Neural cell (in vitro differentiated cells): ENCODE measurements at regions not wholly inside any gene's neighbourhood (a gene's known extent, or its start where the extent isn't known, plus 50 kb on each side); places are given as distances from the start of the nearest gene placed in this dataset.

Source experiments
- H2AFZ ChIP-seq: fragments of 200-600, 300-800 bp; sonication (generic), shearing (Covaris generic); 2 replicates; pipeline ENCODE4 v1.6.0; 2014; ENCODE audit warnings: low read depth, mild to moderate bottlenecking, antibody characterized with exemption, low read length, moderate library complexity
- H3F3A ChIP-seq: fragments of 200-600 bp; shearing (Covaris generic); 2 replicates; pipeline ENCODE4 v1.6.1; 2016; ENCODE audit warnings: mild to moderate bottlenecking, moderate library complexity, mixed read lengths, antibody characterized with exemption, low read length; ENCODE audit not compliant: insufficient read depth, poor library complexity, severe bottlenecking
- H3K27ac ChIP-seq: fragments of 200-600, 300-800 bp; sonication (generic), shearing (Covaris generic); 2 replicates; pipeline ENCODE4 v1.5.1; 2014; ENCODE audit warnings: mild to moderate bottlenecking, low read length, moderate library complexity
- H3K27me3 ChIP-seq: fragments of 300-800, 200-600 bp; sonication (generic), shearing (Covaris generic); 2 replicates; pipeline ENCODE4 v1.6.0; 2014; ENCODE audit warnings: mild to moderate bottlenecking, low read depth, low read length, moderate library complexity; ENCODE audit not compliant: insufficient read depth
- H3K36me3 ChIP-seq: fragments of 300-800, 200-600 bp; sonication (generic), shearing (Covaris generic); 2 replicates; pipeline ENCODE4 v1.5.1; 2014; ENCODE audit warnings: mild to moderate bottlenecking, antibody characterized with exemption, low read length, moderate library complexity; ENCODE audit not compliant: insufficient read depth
- H3K4me2 ChIP-seq: fragments of 300-800, 200-600 bp; sonication (generic), shearing (Covaris generic); 2 replicates; pipeline ENCODE4 v1.6.0; 2014; ENCODE audit warnings: mild to moderate bottlenecking, low read length
- H3K4me3 ChIP-seq: fragments of 300-800, 200-600 bp; sonication (generic), shearing (Covaris generic); 2 replicates; pipeline ENCODE4 v1.5.1; 2014; ENCODE audit warnings: mild to moderate bottlenecking, low read length, moderate library complexity
- H3K79me2 ChIP-seq: fragments of 200-600 bp; shearing (Covaris generic); replicated peaks from 2 replicates; pipeline ENCODE4 v1.6.0; 2014; ENCODE audit warnings: mild to moderate bottlenecking, low read length, moderate library complexity; ENCODE audit not compliant: insufficient read depth
- H3K9ac ChIP-seq: fragments of 300-800, 200-600 bp; sonication (generic), shearing (Covaris generic); 2 replicates; pipeline ENCODE4 v1.6.1; 2016; ENCODE audit warnings: mild to moderate bottlenecking, low read length, mixed read lengths
- H3K9me2 ChIP-seq: fragments of 200-600 bp; shearing (Covaris generic); 2 replicates; pipeline ENCODE4 v1.6.1; 2016; ENCODE audit warnings: mild to moderate bottlenecking, low read length, mixed read lengths; ENCODE audit not compliant: insufficient read depth
- H3K9me3 ChIP-seq: fragments of 200-600, 300-800 bp; sonication (generic), shearing (Covaris generic); 2 replicates; pipeline ENCODE4 v1.6.1; 2016; ENCODE audit warnings: mild to moderate bottlenecking, mixed run types, low read length, moderate library complexity, mixed read lengths
- H4K20me1 ChIP-seq: fragments of 200-600 bp; shearing (Covaris generic); 2 replicates; pipeline ENCODE4 v1.6.1; 2016; ENCODE audit warnings: mild to moderate bottlenecking, mixed run types; ENCODE audit not compliant: insufficient read depth
- CTCF ChIP-seq: fragments of 450-650 bp; IDR thresholded peaks from 2 replicates; pipeline ENCODE4 v1.5.1; 2014; ENCODE audit warnings: antibody characterized with exemption, mild to moderate bottlenecking, moderate library complexity; ENCODE audit not compliant: poor library complexity, severe bottlenecking
- EP300 ChIP-seq: fragments of 450-650 bp; conservative IDR thresholded peaks from 2 replicates; pipeline ENCODE4 v1.6.1; 2014; ENCODE audit warnings: antibody characterized with exemption, mild to moderate bottlenecking, moderate library complexity; ENCODE audit not compliant: poor library complexity, severe bottlenecking
- EZH2 ChIP-seq: fragments of 200-600, 300-800 bp; shearing (Covaris generic), sonication (generic); IDR thresholded peaks from 2 replicates; pipeline ENCODE4 v1.6.1; 2014; ENCODE audit warnings: antibody characterized with exemption, low read length, borderline replicate concordance, mild to moderate bottlenecking; ENCODE audit not compliant: insufficient read depth, poor library complexity, severe bottlenecking
- MXI1 ChIP-seq: fragments of 450-650 bp; conservative IDR thresholded peaks from 2 replicates; pipeline ENCODE4 v1.6.1; 2014; ENCODE audit warnings: antibody characterized with exemption, mild to moderate bottlenecking; ENCODE audit not compliant: poor library complexity, severe bottlenecking
- POLR2AphosphoS5 ChIP-seq: IDR thresholded peaks from 2 replicates; pipeline ENCODE4 v1.6.1; 2012
- RAD21 ChIP-seq: fragments of 450-650 bp; conservative IDR thresholded peaks from 2 replicates; pipeline ENCODE4 v1.6.1; 2014; ENCODE audit warnings: antibody characterized with exemption, mild to moderate bottlenecking, moderate library complexity
- SMC3 ChIP-seq: fragments of 450-650 bp; conservative IDR thresholded peaks from 2 replicates; pipeline ENCODE4 v1.6.1; 2014; ENCODE audit warnings: antibody characterized with exemption, mild to moderate bottlenecking, moderate library complexity; ENCODE audit not compliant: poor library complexity
- TAF1 ChIP-seq: IDR thresholded peaks from 2 replicates; pipeline ENCODE4 v1.6.1; 2012; ENCODE audit warnings: low read depth
- TF ChIP-seq, protein P1 (sequence below): IDR thresholded peaks from 2 replicates; pipeline ENCODE4 v1.6.1; 2012; ENCODE audit warnings: borderline replicate concordance

DNA sequence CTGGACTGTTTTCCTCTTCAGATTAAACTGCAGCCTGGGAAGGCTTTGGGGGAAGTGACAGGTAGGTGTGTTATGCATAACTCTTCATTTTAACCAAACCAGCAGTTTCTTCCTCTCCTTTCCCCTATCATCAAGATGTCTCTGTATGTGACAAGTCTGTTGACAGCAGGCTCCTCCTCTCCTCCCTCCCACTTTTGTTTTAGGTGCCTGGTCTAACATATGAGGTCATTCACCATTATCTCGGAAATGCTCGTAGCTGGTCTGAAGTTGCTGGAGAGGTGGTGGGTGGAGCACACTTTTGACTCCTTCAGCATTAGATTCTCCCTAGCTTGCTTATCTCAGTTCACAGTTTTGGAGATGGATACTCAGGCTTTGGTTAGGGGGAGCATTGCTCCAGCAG, 571.0 kb upstream of the EEF2KMT start:
- H3K79me2 ChIP-seq = no peaks in the 10 kb centered on the region
- no peak overlapping the region for H3K9ac ChIP-seq
- TF ChIP-seq, protein P1, sequence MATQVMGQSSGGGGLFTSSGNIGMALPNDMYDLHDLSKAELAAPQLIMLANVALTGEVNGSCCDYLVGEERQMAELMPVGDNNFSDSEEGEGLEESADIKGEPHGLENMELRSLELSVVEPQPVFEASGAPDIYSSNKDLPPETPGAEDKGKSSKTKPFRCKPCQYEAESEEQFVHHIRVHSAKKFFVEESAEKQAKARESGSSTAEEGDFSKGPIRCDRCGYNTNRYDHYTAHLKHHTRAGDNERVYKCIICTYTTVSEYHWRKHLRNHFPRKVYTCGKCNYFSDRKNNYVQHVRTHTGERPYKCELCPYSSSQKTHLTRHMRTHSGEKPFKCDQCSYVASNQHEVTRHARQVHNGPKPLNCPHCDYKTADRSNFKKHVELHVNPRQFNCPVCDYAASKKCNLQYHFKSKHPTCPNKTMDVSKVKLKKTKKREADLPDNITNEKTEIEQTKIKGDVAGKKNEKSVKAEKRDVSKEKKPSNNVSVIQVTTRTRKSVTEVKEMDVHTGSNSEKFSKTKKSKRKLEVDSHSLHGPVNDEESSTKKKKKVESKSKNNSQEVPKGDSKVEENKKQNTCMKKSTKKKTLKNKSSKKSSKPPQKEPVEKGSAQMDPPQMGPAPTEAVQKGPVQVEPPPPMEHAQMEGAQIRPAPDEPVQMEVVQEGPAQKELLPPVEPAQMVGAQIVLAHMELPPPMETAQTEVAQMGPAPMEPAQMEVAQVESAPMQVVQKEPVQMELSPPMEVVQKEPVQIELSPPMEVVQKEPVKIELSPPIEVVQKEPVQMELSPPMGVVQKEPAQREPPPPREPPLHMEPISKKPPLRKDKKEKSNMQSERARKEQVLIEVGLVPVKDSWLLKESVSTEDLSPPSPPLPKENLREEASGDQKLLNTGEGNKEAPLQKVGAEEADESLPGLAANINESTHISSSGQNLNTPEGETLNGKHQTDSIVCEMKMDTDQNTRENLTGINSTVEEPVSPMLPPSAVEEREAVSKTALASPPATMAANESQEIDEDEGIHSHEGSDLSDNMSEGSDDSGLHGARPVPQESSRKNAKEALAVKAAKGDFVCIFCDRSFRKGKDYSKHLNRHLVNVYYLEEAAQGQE = no peak
- TF ChIP-seq MXI1 (no peak), EZH2 (no peak), EP300 (no peak), TAF1 (no peak), RAD21 (no peak), SMC3 (no peak), POLR2AphosphoS5 (no peak)
- H2AFZ ChIP-seq = no peak overlapping the region
- H3K4me3 ChIP-seq = no peak overlapping the region
- H3F3A ChIP-seq = no peaks in the 10 kb centered on the region
- H3K4me2 ChIP-seq = no peak overlapping the region
- H3K9me3 ChIP-seq = no peaks in the 10 kb centered on the region
- H3K27me3 ChIP-seq = no peaks in the 10 kb centered on the region
- H4K20me1 ChIP-seq = no peaks in the 10 kb centered on the region
- no peaks in the 10 kb centered on the region for H3K36me3 ChIP-seq
- no peaks in the 10 kb centered on the region for H3K9me2 ChIP-seq
- H3K27ac ChIP-seq = no peak overlapping the region

- Histone ChIP-seq H2AFZ (peak overlapping the region; percentile 4), H3F3A (no peaks in the 10 kb centered on the region), H3K9me3 (no peaks in the 10 kb centered on the region), H3K36me3 (no peaks in the 10 kb centered on the region), H4K20me1 (no peaks in the 10 kb centered on the region), H3K9me2 (no peaks in the 10 kb centered on the region), H3K4me2 (no peak overlapping the region), H3K27me3 (no peaks in the 10 kb centered on the region), H3K27ac (peak overlapping the region; percentile 70), H3K4me3 (peak overlapping the region; percentile 33), H3K9ac (peak overlapping the region; percentile 40), H3K79me2 (no peaks in the 10 kb centered on the region)
- TF ChIP-seq EZH2 = no peak
- TF ChIP-seq CTCF = no peak
- peak; percentile 65 for TF ChIP-seq POLR2AphosphoS5
- TF ChIP-seq, protein P1 = no peak
- TF ChIP-seq SMC3 = peak; percentile 22
- TF ChIP-seq TAF1 = no peak
- TF ChIP-seq RAD21 = peak; percentile 19
- peak; percentile 97 for TF ChIP-seq EP300
- no peak for TF ChIP-seq MXI1
Measured at GRCh38 chr16:5665834-5666233, 568.2 kb upstream of the EEF2KMT start.
